ENCODE measurements at regions not wholly inside any gene's neighbourhood (a gene's known extent, or its start where the extent isn't known, plus 50 kb on each side); places are given as distances from the start of the nearest gene placed in this dataset.
"Not testable (repeated sequence)": the region's sequence is repeated elsewhere in the genome, so short reads cannot be mapped to it uniquely, and the experiment has no call there.

DNA sequence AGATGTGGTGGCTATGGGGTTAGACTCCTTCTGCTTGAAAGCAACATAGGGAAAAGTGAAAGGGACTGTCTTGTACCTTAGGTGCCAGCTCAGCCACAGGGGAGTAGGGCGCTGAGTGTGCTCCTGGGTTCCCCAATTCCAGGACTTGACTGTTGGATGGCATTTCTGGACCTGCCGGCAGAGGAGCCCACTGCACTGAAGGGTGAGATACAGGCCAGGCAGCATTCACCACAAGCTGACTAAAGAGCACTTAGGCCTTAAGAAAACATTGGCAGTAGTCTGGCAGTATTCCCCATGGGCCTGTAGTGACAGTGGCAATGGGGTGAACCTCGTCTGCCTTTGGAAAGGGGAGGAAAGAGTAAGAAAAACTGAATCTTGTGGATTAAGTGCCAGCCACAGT is 67.1 kb upstream of the TMTC2 start:
- CTCF ChIA-PET: no interaction called here
- 100% methylated on average over 3 of the region's 3 CpGs for WGBS (ENCODE audit: insufficient coverage)

DNA sequence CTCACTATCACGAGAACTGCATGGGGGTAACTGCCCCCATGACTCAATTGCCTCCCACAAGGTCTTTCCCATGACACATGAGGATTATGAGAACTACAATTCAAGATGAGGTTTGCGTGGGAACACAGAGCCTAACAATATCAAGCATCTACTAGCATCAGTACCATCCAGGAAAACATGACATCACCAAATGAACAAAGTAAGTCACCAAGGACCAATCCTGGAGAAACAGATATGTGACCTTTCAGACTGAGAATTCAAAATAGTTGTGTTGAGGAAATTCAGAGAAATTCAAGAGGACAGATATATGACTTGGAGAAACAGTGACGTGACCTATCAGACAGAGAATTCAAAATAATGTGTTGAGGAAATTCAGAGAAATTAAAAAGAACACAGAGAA is 65.8 kb upstream of the TMTC2 start:
- H3K36me3 ChIP-seq (ENCODE audit: control insufficient read depth in 4 of 4, insufficient read depth in 4 of 4, low read length in 3 of 4): no peaks in the 10 kb centered on the region
- H3K4me1 ChIP-seq (ENCODE audit: control extremely low read depth in 1 of 4, control insufficient read depth in 4 of 4, insufficient read depth in 4 of 4, low read length in 3 of 4): no peaks in the 10 kb centered on the region
- no peaks in the 10 kb centered on the region for H3K27me3 ChIP-seq (replicated peaks in 2 of 5; ENCODE audit: control insufficient read depth in 4 of 5, insufficient read depth in 5 of 5, low read length in 4 of 5)
- no peak overlapping the region for H3K4me3 ChIP-seq (ENCODE audit: control insufficient read depth in 1 of 7, extremely low read depth in 1 of 7, insufficient read depth in 4 of 7, low read depth in 2 of 7, low read length in 6 of 7)
- CTCF ChIA-PET: no interaction called here
- POLR2A ChIA-PET: no interaction called here
- WGBS (ENCODE audit: insufficient coverage): no CpG with 5 or more reads among the region's 3 CpGs
- no peak overlapping the region for H3K27ac ChIP-seq (ENCODE audit: insufficient read depth in 1 of 2, low read depth in 1 of 2, low read length in 2 of 2, poor library complexity in 1 of 2, severe bottlenecking in 2 of 2)
- H3K9me3 ChIP-seq (ENCODE audit: control extremely low read depth in 1 of 5, control insufficient read depth in 4 of 5, insufficient read depth in 2 of 5, low read depth in 1 of 5, low read length in 4 of 5): peaks cover 0 to 2% (median 0%) of the 10 kb centered on the region in 5 experiments
- no peak for DNase-seq

More for the DNA sequence above, 67.1 kb upstream of the TMTC2 start:
- POLR2A ChIA-PET: no interaction called here
- no peaks in the 10 kb centered on the region for H3K27me3 ChIP-seq (replicated peaks in 2 of 5; ENCODE audit: control insufficient read depth in 4 of 5, insufficient read depth in 5 of 5, low read length in 4 of 5)
- no peaks in the 10 kb centered on the region for H3K36me3 ChIP-seq (ENCODE audit: control insufficient read depth in 4 of 4, insufficient read depth in 4 of 4, low read length in 3 of 4)
- no peak for DNase-seq
- no peak overlapping the region for H3K27ac ChIP-seq (ENCODE audit: insufficient read depth in 1 of 2, low read depth in 1 of 2, low read length in 2 of 2, poor library complexity in 1 of 2, severe bottlenecking in 2 of 2)
- H3K9me3 ChIP-seq (ENCODE audit: control extremely low read depth in 1 of 5, control insufficient read depth in 4 of 5, insufficient read depth in 2 of 5, low read depth in 1 of 5, low read length in 4 of 5): peaks cover 0 to 2% (median 0%) of the 10 kb centered on the region in 5 experiments
- H3K4me3 ChIP-seq (ENCODE audit: control insufficient read depth in 1 of 7, extremely low read depth in 1 of 7, insufficient read depth in 4 of 7, low read depth in 2 of 7, low read length in 6 of 7): no peak overlapping the region
- no peaks in the 10 kb centered on the region for H3K4me1 ChIP-seq (ENCODE audit: control extremely low read depth in 1 of 4, control insufficient read depth in 4 of 4, insufficient read depth in 4 of 4, low read length in 3 of 4)

DNA sequence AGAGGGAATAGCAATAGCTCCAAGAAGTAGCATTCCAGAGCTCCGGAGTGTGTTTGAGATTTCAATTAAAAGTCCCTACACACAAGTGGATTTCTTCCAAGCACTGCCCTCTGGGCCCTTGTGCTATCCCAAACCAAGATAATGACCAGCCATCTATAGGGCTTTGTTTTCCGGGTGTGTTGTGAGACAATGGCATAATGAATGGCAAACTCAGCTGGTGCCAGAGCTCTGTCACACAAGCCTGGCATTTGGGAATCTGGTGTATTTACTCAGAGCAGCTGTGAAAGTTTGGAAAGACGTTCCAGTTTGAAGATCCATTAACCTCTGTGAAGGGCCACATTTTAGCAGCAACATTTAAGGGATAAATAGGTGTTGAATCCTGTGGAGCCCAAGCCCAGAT is 61.2 kb upstream of the TMTC2 start:
- 82% methylated on average over 3 of the region's 3 CpGs for WGBS (ENCODE audit: insufficient coverage)
- POLR2A ChIA-PET: no interaction called here

DNA sequence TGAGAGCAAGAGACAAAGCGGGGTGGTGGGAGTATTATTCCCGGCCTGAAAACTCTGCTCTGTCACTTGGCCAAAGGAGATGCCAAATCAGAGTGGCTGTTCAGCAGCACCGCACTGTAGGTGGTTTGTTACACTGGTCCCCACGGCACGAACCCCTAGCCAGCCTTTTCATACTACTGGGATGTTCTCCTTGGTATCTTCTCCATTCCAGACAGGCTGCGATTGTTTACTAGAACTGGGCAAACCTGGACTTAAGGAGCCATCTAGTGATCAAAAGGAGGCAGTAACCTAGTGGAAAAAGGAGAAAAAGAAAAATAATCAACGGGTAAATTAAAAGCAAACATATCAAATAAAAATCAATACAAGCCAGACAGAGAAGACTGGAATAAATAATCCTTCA is 58.9 kb upstream of the TMTC2 start:
- DNase-seq: no peak
- H3K36me3 ChIP-seq (ENCODE audit: control insufficient read depth in 4 of 4, insufficient read depth in 4 of 4, low read length in 3 of 4): no peaks in the 10 kb centered on the region
- no peaks in the 10 kb centered on the region for H3K9me3 ChIP-seq (ENCODE audit: control extremely low read depth in 1 of 5, control insufficient read depth in 4 of 5, insufficient read depth in 2 of 5, low read depth in 1 of 5, low read length in 4 of 5)
- H3K27me3 ChIP-seq (replicated peaks in 2 of 5; ENCODE audit: control insufficient read depth in 4 of 5, insufficient read depth in 5 of 5, low read length in 4 of 5): no peaks in the 10 kb centered on the region
- ChIA-PET CTCF (no interaction called here), POLR2A (no interaction called here)
- H3K4me3 ChIP-seq (ENCODE audit: control insufficient read depth in 1 of 7, extremely low read depth in 1 of 7, insufficient read depth in 4 of 7, low read depth in 2 of 7, low read length in 6 of 7): no peak overlapping the region
- H3K27ac ChIP-seq (ENCODE audit: insufficient read depth in 1 of 2, low read depth in 1 of 2, low read length in 2 of 2, poor library complexity in 1 of 2, severe bottlenecking in 2 of 2): no peak overlapping the region
- no peaks in the 10 kb centered on the region for H3K4me1 ChIP-seq (ENCODE audit: control extremely low read depth in 1 of 4, control insufficient read depth in 4 of 4, insufficient read depth in 4 of 4, low read length in 3 of 4)
- WGBS (ENCODE audit: insufficient coverage): 88% methylated on average over 4 of the region's 7 CpGs

More for the DNA sequence above, 61.2 kb upstream of the TMTC2 start:
- CTCF ChIA-PET: no interaction called here
- no peaks in the 10 kb centered on the region for H3K36me3 ChIP-seq (ENCODE audit: control insufficient read depth in 4 of 4, insufficient read depth in 4 of 4, low read length in 3 of 4)
- H3K27ac ChIP-seq (ENCODE audit: insufficient read depth in 1 of 2, low read depth in 1 of 2, low read length in 2 of 2, poor library complexity in 1 of 2, severe bottlenecking in 2 of 2): no peak overlapping the region
- H3K27me3 ChIP-seq (replicated peaks in 2 of 5; ENCODE audit: control insufficient read depth in 4 of 5, insufficient read depth in 5 of 5, low read length in 4 of 5): no peaks in the 10 kb centered on the region
- no peaks in the 10 kb centered on the region for H3K4me1 ChIP-seq (ENCODE audit: control extremely low read depth in 1 of 4, control insufficient read depth in 4 of 4, insufficient read depth in 4 of 4, low read length in 3 of 4)
- no peak for DNase-seq
- H3K4me3 ChIP-seq (ENCODE audit: control insufficient read depth in 1 of 7, extremely low read depth in 1 of 7, insufficient read depth in 4 of 7, low read depth in 2 of 7, low read length in 6 of 7): no peak overlapping the region
- no peaks in the 10 kb centered on the region for H3K9me3 ChIP-seq (ENCODE audit: control extremely low read depth in 1 of 5, control insufficient read depth in 4 of 5, insufficient read depth in 2 of 5, low read depth in 1 of 5, low read length in 4 of 5)

DNA sequence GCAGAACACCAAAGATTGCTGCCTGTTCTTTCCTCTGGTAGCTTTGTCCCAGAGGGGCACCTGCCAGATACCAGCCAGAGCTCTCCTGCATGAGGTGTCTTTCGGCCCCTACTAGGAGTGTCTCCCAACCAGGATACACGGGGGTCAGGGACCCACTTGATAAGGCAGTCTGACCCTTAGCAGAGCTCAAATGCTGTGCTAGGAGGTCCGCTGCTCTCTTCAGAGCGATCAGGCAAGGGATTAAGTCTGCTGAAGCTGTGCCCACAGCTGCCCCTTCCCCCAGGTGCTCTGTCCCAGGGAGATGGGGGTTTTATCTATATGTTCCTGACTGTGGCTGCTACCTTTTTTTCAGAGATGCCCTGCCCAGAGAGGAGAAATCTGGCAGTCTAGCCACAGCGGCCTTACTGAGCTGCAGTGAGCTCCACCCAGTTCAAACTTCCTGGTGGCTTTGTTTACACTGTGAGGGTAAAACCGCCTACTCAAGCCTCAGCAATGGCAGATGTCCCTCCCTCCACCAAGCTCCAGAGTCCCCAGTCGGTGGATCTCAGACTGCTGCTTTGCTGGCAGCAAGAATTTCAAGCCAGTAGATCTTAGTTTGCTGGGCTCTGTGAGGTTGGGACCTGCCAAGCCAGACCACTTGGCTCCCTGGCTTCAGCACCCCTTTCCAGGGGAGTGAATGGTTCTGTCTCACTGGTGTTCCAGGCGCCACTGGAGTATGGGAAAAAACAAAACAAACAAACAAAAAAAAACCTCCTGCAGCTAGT is 52.0 kb upstream of the TMTC2 start:
- H3K36me3 ChIP-seq (ENCODE audit: control insufficient read depth in 4 of 4, insufficient read depth in 4 of 4, low read length in 3 of 4); H3K27ac ChIP-seq (ENCODE audit: insufficient read depth in 1 of 2, low read depth in 1 of 2, low read length in 2 of 2, poor library complexity in 1 of 2, severe bottlenecking in 2 of 2); H3K4me3 ChIP-seq (ENCODE audit: control insufficient read depth in 1 of 7, extremely low read depth in 1 of 7, insufficient read depth in 4 of 7, low read depth in 2 of 7, low read length in 6 of 7); H3K9me3 ChIP-seq (ENCODE audit: control extremely low read depth in 1 of 5, control insufficient read depth in 4 of 5, insufficient read depth in 2 of 5, low read depth in 1 of 5, low read length in 4 of 5); POLR2A ChIA-PET; H3K27me3 ChIP-seq (replicated peaks in 2 of 5; ENCODE audit: control insufficient read depth in 4 of 5, insufficient read depth in 5 of 5, low read length in 4 of 5); CTCF ChIA-PET; DNase-seq; H3K4me1 ChIP-seq (ENCODE audit: control extremely low read depth in 1 of 4, control insufficient read depth in 4 of 4, insufficient read depth in 4 of 4, low read length in 3 of 4): not testable (repeated sequence)
- WGBS (ENCODE audit: insufficient coverage): 89% methylated on average over 6 of the region's 8 CpGs

DNA sequence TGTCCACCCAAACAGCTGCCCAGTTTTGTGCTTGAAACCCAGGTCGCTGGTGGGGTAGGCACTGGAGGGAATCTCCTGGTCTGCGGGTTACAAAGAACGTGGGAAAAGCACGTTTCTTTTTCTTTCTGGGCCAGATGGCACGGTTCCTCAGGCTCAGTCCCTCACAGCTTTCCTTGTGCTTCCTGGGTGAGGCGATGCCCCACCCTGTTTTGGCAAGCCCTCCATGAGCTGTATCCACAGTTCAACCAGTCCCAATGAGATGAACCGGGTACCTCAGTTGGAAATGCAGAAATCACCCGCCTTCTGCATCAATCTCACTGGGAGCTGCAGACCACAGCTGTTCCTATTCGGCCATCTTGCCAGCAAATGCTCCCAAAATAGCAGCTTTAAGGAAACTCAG is 51.4 kb upstream of the TMTC2 start:
- DNase-seq: no peak
- 90% methylated on average over 9 of the region's 9 CpGs for WGBS (ENCODE audit: insufficient coverage)
- no peaks in the 10 kb centered on the region for H3K27me3 ChIP-seq (replicated peaks in 2 of 5; ENCODE audit: control insufficient read depth in 4 of 5, insufficient read depth in 5 of 5, low read length in 4 of 5)
- CTCF ChIA-PET: no interaction called here
- H3K27ac ChIP-seq (ENCODE audit: insufficient read depth in 1 of 2, low read depth in 1 of 2, low read length in 2 of 2, poor library complexity in 1 of 2, severe bottlenecking in 2 of 2): no peak overlapping the region
- H3K9me3 ChIP-seq (ENCODE audit: control extremely low read depth in 1 of 5, control insufficient read depth in 4 of 5, insufficient read depth in 2 of 5, low read depth in 1 of 5, low read length in 4 of 5): peaks cover 0 to 3% (median 0%) of the 10 kb centered on the region in 5 experiments
- no peak overlapping the region for H3K4me3 ChIP-seq (ENCODE audit: control insufficient read depth in 1 of 7, extremely low read depth in 1 of 7, insufficient read depth in 4 of 7, low read depth in 2 of 7, low read length in 6 of 7)
- no peaks in the 10 kb centered on the region for H3K36me3 ChIP-seq (ENCODE audit: control insufficient read depth in 4 of 4, insufficient read depth in 4 of 4, low read length in 3 of 4)
- POLR2A ChIA-PET: no interaction called here
- H3K4me1 ChIP-seq (ENCODE audit: control extremely low read depth in 1 of 4, control insufficient read depth in 4 of 4, insufficient read depth in 4 of 4, low read length in 3 of 4): no peaks in the 10 kb centered on the region

Measured in common myeloid progenitor, CD34-positive (primary cell).